Ishikawa (cell line): ENCODE measurements at regions not wholly inside any gene's neighbourhood (a gene's known extent, or its start where the extent isn't known, plus 50 kb on each side); places are given as distances from the start of the nearest gene placed in this dataset.

Source experiments
- CEBPB ChIP-seq: IDR thresholded peaks from 2 replicates; pipeline ENCODE4 v1.6.1; 2012
- CREB1 ChIP-seq: IDR thresholded peaks from 2 replicates; pipeline ENCODE4 v1.6.1; 2012; ENCODE audit warnings: low read depth
- FOXM1 ChIP-seq: IDR thresholded peaks from 2 replicates; pipeline ENCODE4 v1.6.1; 2012; ENCODE audit warnings: low read depth, borderline replicate concordance
- RAD21 ChIP-seq: IDR thresholded peaks from 2 replicates; pipeline ENCODE4 v1.6.1; 2012; ENCODE audit warnings: low read depth
- REST ChIP-seq: IDR thresholded peaks from 2 replicates; pipeline ENCODE4 v1.6.1; 2012; ENCODE audit warnings: low read depth, mild to moderate bottlenecking
- TAF1 ChIP-seq: IDR thresholded peaks from 2 replicates; pipeline ENCODE4 v1.6.1; 2012; ENCODE audit warnings: low read depth, mild to moderate bottlenecking

- TF ChIP-seq CEBPB (no peak), REST (no peak), FOXM1 (no peak), RAD21 (no peak), CREB1 (no peak), TAF1 (no peak)
Measured at GRCh38 chr6:141576751-141577150, 556.0 kb upstream of the GJE1 start.
